NCI-H524 (cell line): ENCODE measurements at regions not wholly inside any gene's neighbourhood (a gene's known extent, or its start where the extent isn't known, plus 50 kb on each side); places are given as distances from the start of the nearest gene placed in this dataset.
"Not testable (repeated sequence)": the region's sequence is repeated elsewhere in the genome, so short reads cannot be mapped to it uniquely, and the experiment has no call there.

Source experiments
- DNase-seq, 2 experiments: peaks; one replicate each; lab custom pipeline; 2025; lab: John Stamatoyannopoulos, UW

- DNase-seq, result no peak
Observed at GRCh38 chr4:110848787-110849186, 225.9 kb upstream of the PITX2 start.

DNA sequence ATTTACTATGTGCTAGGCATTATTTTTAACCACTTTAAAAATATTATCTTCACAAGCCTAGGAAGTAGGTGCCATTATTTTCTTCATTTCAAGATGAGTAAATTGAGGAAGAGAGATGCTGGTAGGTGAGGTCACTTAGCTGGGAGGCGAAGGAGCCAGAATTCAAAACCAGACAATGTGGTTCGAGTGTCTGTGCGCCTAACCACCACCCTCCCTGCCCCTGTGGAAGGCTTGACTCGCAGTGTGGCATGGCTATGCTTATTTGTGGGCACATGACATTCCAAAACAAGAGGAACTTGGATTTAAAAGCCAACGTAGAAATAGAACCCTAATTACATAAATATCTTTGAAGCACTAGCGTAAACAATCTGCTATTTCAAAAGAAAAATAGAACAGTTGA lies 226.6 kb upstream of the PITX2 start:
- no peak for DNase-seq

- peak in 1 of 2 experiments; percentile 36 for DNase-seq
Observed at GRCh38 chr4:110850461-110851442, 227.9 kb upstream of the PITX2 start.

- no peak for DNase-seq
Observed at GRCh38 chr4:110851989-110852388, 229.1 kb upstream of the PITX2 start.

GRCh38 chr4:110852793-110853192 lies 229.9 kb upstream of the PITX2 start:
- DNase-seq, result no peak

- DNase-seq, result no peak
Observed at GRCh38 chr4:110853242-110853641, 230.4 kb upstream of the PITX2 start.

GRCh38 chr4:110854021-110854678 lies 231.3 kb upstream of the PITX2 start:
- DNase-seq, result peak in 1 of 2 experiments; percentile 49

- no peak for DNase-seq
Observed at GRCh38 chr4:110860125-110860524, 237.2 kb upstream of the PITX2 start.

DNA sequence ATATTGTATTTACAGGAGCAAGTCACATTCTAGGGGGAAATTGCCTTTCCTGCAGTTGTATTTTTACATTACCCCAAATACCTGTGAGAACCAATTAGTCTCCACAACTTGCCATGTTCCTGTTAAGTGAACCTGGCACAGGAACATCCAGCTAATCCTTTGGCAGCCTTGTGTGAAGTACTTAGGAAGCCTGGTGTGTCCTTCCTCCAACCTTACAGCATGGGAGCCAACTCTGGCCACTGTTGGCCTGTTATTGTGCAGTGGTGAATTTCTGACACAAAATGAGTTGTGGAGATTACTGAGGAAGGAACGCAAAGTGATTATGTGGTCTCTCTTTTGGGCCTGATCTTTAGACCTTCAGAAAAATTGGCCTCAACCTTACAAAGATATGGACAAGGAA lies 238.0 kb upstream of the PITX2 start:
- DNase-seq, result no peak

DNA sequence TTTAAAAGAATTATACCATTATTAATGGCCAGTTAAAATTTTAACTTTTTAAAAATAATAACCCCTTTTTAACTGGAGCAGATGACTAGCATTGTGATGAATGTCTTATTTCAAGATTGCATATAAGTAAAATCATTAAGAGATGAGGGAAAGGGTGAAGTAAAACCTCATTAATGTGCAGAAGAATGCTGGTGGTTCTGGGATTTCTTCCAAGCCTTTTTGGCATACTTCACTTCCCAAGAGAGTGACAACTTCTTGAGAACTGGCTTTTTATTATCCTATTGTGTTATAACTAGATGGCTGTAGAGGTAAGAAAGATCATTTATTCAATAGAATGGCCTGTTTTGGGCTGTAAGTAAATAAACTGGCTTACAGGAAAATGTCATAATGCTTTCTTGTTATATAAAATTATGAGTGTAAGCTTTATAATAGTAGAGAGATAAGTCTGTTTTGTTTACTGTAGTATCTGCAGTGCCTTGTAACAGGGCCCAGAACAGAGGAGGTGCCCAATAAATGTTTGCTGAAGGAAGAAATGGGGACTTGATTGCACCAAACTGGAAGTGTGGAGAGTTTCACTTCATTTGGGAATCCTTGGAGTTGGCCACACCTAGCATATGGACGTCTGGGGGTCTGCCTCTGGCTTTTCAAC lies 242.9 kb upstream of the PITX2 start:
- DNase-seq, result no peak

- no peak for DNase-seq
Observed at GRCh38 chr4:110867251-110867960, 244.5 kb upstream of the PITX2 start.

DNA sequence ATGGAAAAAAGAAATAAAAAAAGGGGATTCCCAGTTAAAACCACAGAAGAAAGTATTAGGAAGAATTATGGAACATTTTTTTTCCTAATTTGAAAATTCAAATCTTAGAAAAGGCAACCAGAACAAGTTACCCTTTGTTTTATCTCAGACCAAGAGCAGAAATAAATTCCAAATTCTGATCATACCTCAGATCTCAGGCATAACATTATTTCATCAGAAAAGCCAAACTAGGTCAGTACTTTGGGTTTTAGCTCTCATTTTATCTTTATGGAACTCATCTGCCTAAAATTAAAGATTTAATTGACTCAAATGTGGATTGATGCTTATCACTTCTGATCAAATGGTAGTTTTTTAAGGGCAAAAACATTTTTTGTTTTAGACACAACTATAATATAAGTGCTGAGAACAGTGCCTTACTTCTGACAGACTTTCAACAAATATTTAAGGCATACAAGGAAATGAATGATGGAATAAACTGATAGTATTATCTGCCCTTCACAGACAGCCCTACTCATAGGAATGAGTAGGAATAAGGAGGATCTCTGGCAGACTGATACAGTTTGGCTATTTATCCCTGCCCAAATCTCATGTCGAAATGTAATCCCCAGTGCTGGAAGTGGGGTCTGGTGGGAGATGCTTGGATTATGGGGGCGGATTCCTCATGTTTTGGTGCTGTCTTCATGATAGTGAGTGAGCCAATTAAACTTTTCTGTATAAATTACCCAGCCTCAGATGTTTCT lies 245.3 kb upstream of the PITX2 start:
- no peak for DNase-seq

DNA sequence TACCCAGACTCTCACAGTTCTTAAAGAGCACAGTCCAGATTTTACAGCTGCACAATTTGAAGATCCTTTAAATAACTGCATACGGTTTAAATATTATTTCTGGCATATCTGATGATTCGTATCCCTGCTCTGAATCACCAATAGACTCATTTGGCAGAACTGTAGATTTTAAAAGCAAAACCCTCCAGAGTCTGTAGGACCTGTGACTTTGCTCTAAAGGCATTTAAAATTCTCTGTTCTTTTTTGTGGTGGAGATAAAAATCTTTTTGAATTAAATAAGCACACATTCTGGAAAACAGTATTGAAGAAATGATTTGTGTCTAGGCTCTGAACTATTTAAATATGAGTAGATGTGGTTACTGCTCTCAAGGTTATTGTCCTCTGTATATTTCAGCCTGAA lies 246.2 kb upstream of the PITX2 start:
- no peak for DNase-seq

- no peak for DNase-seq
Observed at GRCh38 chr4:110869862-110870572, 247.1 kb upstream of the PITX2 start.

GRCh38 chr4:110876214-110876613 lies 253.3 kb upstream of the PITX2 start:
- not testable (repeated sequence) for DNase-seq

DNA sequence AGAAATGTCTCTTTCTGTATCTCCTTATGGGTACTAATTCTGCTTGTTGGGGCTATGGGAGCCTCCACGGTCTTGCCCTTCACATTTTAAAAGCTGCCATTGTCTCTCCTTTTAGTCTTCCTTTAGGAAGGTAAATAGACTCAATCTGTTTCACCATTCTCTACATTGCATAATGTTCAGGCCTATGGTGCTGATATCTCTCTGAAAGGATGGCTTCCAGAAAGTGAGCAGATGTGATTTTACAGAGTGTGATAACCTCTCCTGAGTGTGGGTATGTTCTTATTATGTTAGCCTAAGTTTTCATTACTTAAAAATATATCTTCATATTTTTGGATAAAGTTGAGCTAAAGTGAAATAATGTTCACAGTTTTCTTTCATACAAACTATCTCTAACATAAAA lies 254.0 kb upstream of the PITX2 start:
- no peak for DNase-seq

GRCh38 chr4:110877778-110878370 lies 255.0 kb upstream of the PITX2 start:
- DNase-seq, result no peak

DNA sequence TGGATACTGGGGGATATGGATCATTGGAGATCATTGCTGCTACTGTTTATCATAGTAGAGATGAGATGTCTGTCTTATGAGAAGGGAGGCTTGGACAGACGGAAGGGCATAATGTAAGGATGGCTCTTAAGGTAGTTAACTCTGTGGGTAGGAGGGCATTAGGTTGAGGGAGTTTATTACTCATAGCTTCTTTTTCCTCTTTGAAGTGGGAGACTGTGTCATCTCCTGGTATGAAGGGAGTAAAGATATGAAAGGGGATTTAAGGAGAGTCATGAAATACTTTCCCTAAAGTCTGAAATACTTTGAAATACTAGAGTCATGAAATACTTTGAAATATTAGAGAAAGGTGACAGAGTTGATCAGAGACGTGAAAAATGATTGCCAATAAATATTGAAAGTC lies 255.5 kb upstream of the PITX2 start:
- DNase-seq, result no peak

GRCh38 chr4:110878956-110879355 lies 256.1 kb upstream of the PITX2 start:
- no peak for DNase-seq

DNA sequence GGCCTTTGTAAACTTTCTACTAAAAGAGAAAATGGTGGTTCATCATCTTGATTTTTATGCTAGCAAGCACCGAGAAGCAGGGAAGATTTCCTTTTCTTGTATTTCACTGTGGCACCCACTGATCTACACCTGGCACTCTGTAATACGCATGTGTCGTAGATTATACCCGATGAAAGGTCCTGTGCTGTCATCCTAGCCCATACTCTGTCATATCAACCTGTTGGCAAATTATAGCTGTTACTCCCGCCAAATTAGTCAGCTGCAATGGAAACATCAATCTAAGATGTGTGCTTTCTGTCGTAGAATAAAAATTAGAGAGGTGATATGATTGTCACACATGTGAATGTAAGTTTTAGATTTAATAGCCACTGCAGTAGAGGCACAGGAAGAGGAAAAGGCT lies 263.4 kb upstream of the PITX2 start:
- DNase-seq, result no peak
